Choroid plexus epithelial cell (primary cell): ENCODE measurements at regions not wholly inside any gene's neighbourhood (a gene's known extent, or its start where the extent isn't known, plus 50 kb on each side); places are given as distances from the start of the nearest gene placed in this dataset.
"Not testable (repeated sequence)": the region's sequence is repeated elsewhere in the genome, so short reads cannot be mapped to it uniquely, and the experiment has no call there.

Experiments
- DNase-seq: peaks from one replicate; pipeline ENCODE4 v3.0.0-alpha.2; 2010; ENCODE audit warnings: low read depth
- H3K4me3 ChIP-seq: 2 replicates; pipeline ENCODE4 v1.5.1; 2011; ENCODE audit warnings: low read depth, mild to moderate bottlenecking, control low read depth, low read length, moderate library complexity
- CTCF ChIP-seq: conservative IDR thresholded peaks from 2 replicates; pipeline ENCODE4 v1.5.1; 2011; ENCODE audit warnings: low read depth, mild to moderate bottlenecking, control low read depth, inconsistent platforms, low read length, moderate library complexity

GRCh38 chr14:105765893-105766614 lies 239.7 kb downstream of the TMEM121 start:
- DNase-seq: no peak
- H3K4me3 ChIP-seq: no peak overlapping the region
- no peak for TF ChIP-seq CTCF

GRCh38 chr14:105767315-105767714 lies 240.9 kb downstream of the TMEM121 start:
- no peak overlapping the region for H3K4me3 ChIP-seq
- DNase-seq: no peak
- TF ChIP-seq CTCF: no peak

GRCh38 chr14:105768039-105768438 lies 241.7 kb downstream of the TMEM121 start:
- not testable (repeated sequence) for DNase-seq, H3K4me3 ChIP-seq

GRCh38 chr14:105769061-105769730 lies 242.8 kb downstream of the TMEM121 start:
- DNase-seq, H3K4me3 ChIP-seq: not testable (repeated sequence)

- DNase-seq, H3K4me3 ChIP-seq: not testable (repeated sequence)
Measured at GRCh38 chr14:105770619-105771216, 244.3 kb downstream of the TMEM121 start.

GRCh38 chr14:105771261-105772226 lies 245.2 kb downstream of the TMEM121 start:
- not testable (repeated sequence) for DNase-seq, H3K4me3 ChIP-seq

- H3K4me3 ChIP-seq, DNase-seq: not testable (repeated sequence)
Measured at GRCh38 chr14:105772710-105773250, 246.4 kb downstream of the TMEM121 start.

GRCh38 chr14:105773584-105773983 lies 247.2 kb downstream of the TMEM121 start:
- no peak for DNase-seq
- TF ChIP-seq CTCF: no peak
- no peak overlapping the region for H3K4me3 ChIP-seq

GRCh38 chr14:105774001-105774400 lies 247.6 kb downstream of the TMEM121 start:
- H3K4me3 ChIP-seq: no peak overlapping the region
- no peak for TF ChIP-seq CTCF
- no peak for DNase-seq

- DNase-seq, H3K4me3 ChIP-seq: not testable (repeated sequence)
Measured at GRCh38 chr14:105774585-105775348, 248.4 kb downstream of the TMEM121 start.

GRCh38 chr14:105775349-105775923 lies 249.1 kb downstream of the TMEM121 start:
- not testable (repeated sequence) for H3K4me3 ChIP-seq, DNase-seq

GRCh38 chr14:105776112-105776511 lies 249.7 kb downstream of the TMEM121 start:
- H3K4me3 ChIP-seq, DNase-seq: not testable (repeated sequence)
